Neural progenitor cell (in vitro differentiated cells): ENCODE measurements at regions not wholly inside any gene's neighbourhood (a gene's known extent, or its start where the extent isn't known, plus 50 kb on each side); places are given as distances from the start of the nearest gene placed in this dataset.

Experiments used
- DNase-seq: peaks from one replicate; pipeline ENCODE4 v3.0.0-alpha.2; 2016; ENCODE audit warnings: low spot score
- H2AFZ ChIP-seq: fragments of 200-600 bp; sonication (generic); replicated peaks from 2 replicates; pipeline ENCODE4 v1.6.1; 2016; ENCODE audit warnings: antibody characterized with exemption
- H3F3A ChIP-seq: fragments of 200-600 bp; sonication (generic); 2 replicates; pipeline ENCODE4 v1.6.1; 2016; ENCODE audit warnings: antibody characterized with exemption, low read depth
- H3K27ac ChIP-seq: fragments of 200-600 bp; sonication (generic); 2 replicates; pipeline ENCODE4 v1.5.1; 2016; ENCODE audit warnings: mild to moderate bottlenecking
- H3K27me3 ChIP-seq: fragments of 200-600 bp; sonication (generic); 2 replicates; pipeline ENCODE4 v1.6.1; 2016; ENCODE audit warnings: mild to moderate bottlenecking, moderate library complexity
- H3K36me3 ChIP-seq: fragments of 200-600 bp; sonication (generic); 2 replicates; pipeline ENCODE4 v1.5.1; 2016
- H3K4me1 ChIP-seq: fragments of 200-600 bp; sonication (generic); 2 replicates; pipeline ENCODE4 v1.6.1; 2016; ENCODE audit warnings: mixed run types
- H3K4me2 ChIP-seq: fragments of 200-600 bp; sonication (generic); 2 replicates; pipeline ENCODE4 v1.6.1; 2016
- H3K4me3 ChIP-seq: fragments of 200-600 bp; sonication (generic); 2 replicates; pipeline ENCODE4 v1.5.1; 2016
- H3K79me2 ChIP-seq: fragments of 200-600 bp; sonication (generic); 2 replicates; pipeline ENCODE4 v1.6.1; 2016; ENCODE audit warnings: low read depth
- H3K9ac ChIP-seq: fragments of 200-600 bp; sonication (generic); 2 replicates; pipeline ENCODE4 v1.6.1; 2016
- H3K9me3 ChIP-seq: fragments of 200-600 bp; sonication (generic); 2 replicates; pipeline ENCODE4 v1.5.1; 2016; ENCODE audit warnings: low read depth
- H4K20me1 ChIP-seq: fragments of 200-600 bp; sonication (generic); 2 replicates; pipeline ENCODE4 v1.6.1; 2016; ENCODE audit warnings: low read depth
- H3K27ac Mint-ChIP-seq: 3 replicates; pipeline ENCODE4 v1.8.0; 2021; ENCODE audit warnings: mixed read lengths
- H3K27me3 Mint-ChIP-seq: 2 replicates; pipeline ENCODE4 v1.8.0; 2022; ENCODE audit warnings: low read depth, mild to moderate bottlenecking, inconsistent platforms, moderate library complexity, mixed read lengths; ENCODE audit not compliant: insufficient read depth
- H3K36me3 Mint-ChIP-seq: 3 replicates; pipeline ENCODE4 v1.8.0; 2021; ENCODE audit warnings: mixed read lengths
- H3K4me1 Mint-ChIP-seq: 3 replicates; pipeline ENCODE4 v1.8.0; 2021; ENCODE audit warnings: mixed read lengths
- H3K4me3 Mint-ChIP-seq: 3 replicates; pipeline ENCODE4 v1.8.0; 2021; ENCODE audit warnings: mild to moderate bottlenecking, moderate library complexity, mixed read lengths
- H3K9me3 Mint-ChIP-seq: 3 replicates; pipeline ENCODE4 v1.8.0; 2020; ENCODE audit warnings: mixed read lengths
- CTCF ChIP-seq: fragments of 200-600 bp; sonication (generic); IDR thresholded peaks from 2 replicates; pipeline ENCODE4 v1.5.1; 2017; ENCODE audit warnings: antibody characterized with exemption, mild to moderate bottlenecking
- EZH2 ChIP-seq: fragments of 200-600 bp; sonication (generic); IDR thresholded peaks from 2 replicates; pipeline ENCODE4 v1.6.1; 2017; ENCODE audit warnings: antibody characterized with exemption, mild to moderate bottlenecking, moderate library complexity
- EZH2phosphoT487 ChIP-seq: fragments of 200-600 bp; sonication (generic); IDR thresholded peaks from 2 replicates; pipeline ENCODE4 v1.6.1; 2017; ENCODE audit warnings: antibody characterized with exemption

GRCh38 chr10:127635882-127636281 is 86.8 kb downstream of the NPS start:
- Mint-ChIP-seq H3K27ac (no peak overlapping the region), H3K4me3 (no peak overlapping the region), H3K27me3 (peaks cover 2% of the 10 kb centered on the region), H3K9me3 (peaks cover 29% of the 10 kb centered on the region), H3K36me3 (no peaks in the 10 kb centered on the region), H3K4me1 (no peaks in the 10 kb centered on the region)
- no peak overlapping the region for H3K9ac ChIP-seq
- no peaks in the 10 kb centered on the region for H3K36me3 ChIP-seq
- no peaks in the 10 kb centered on the region for H3F3A ChIP-seq
- no peak overlapping the region for H3K4me3 ChIP-seq
- no peaks in the 10 kb centered on the region for H3K9me3 ChIP-seq
- H3K27me3 ChIP-seq = no peaks in the 10 kb centered on the region
- H4K20me1 ChIP-seq = no peaks in the 10 kb centered on the region
- no peaks in the 10 kb centered on the region for H3K4me1 ChIP-seq
- no peaks in the 10 kb centered on the region for H3K79me2 ChIP-seq
- no peak overlapping the region for H3K4me2 ChIP-seq
- no peak for DNase-seq
- TF ChIP-seq CTCF (no peak), EZH2phosphoT487 (no peak), EZH2 (no peak)
- no peak overlapping the region for H3K27ac ChIP-seq
- H2AFZ ChIP-seq = no peak overlapping the region

GRCh38 chr10:127648885-127649284 is 88.1 kb upstream of the FOXI2 start:
- H3K27ac ChIP-seq = no peak overlapping the region
- H3K4me3 Mint-ChIP-seq = no peak overlapping the region

GRCh38 chr10:127649642-127650041 is 87.3 kb upstream of the FOXI2 start:
- H3K9me3 ChIP-seq = no peaks in the 10 kb centered on the region
- H4K20me1 ChIP-seq = no peaks in the 10 kb centered on the region
- Mint-ChIP-seq H3K9me3 (no peaks in the 10 kb centered on the region), H3K36me3 (no peaks in the 10 kb centered on the region), H3K4me1 (no peaks in the 10 kb centered on the region), H3K27me3 (peaks cover 3% of the 10 kb centered on the region), H3K27ac (no peak overlapping the region), H3K4me3 (no peak overlapping the region)
- no peak overlapping the region for H3K9ac ChIP-seq
- no peaks in the 10 kb centered on the region for H3F3A ChIP-seq
- no peak overlapping the region for H3K4me3 ChIP-seq
- no peak overlapping the region for H3K27ac ChIP-seq
- H3K4me1 ChIP-seq = no peaks in the 10 kb centered on the region
- H2AFZ ChIP-seq = no peak overlapping the region
- H3K27me3 ChIP-seq = no peaks in the 10 kb centered on the region
- peak; percentile 69 for DNase-seq
- TF ChIP-seq CTCF = peak; percentile 61
- no peak for TF ChIP-seq EZH2phosphoT487
- no peak for TF ChIP-seq EZH2
- no peaks in the 10 kb centered on the region for H3K36me3 ChIP-seq
- no peak overlapping the region for H3K4me2 ChIP-seq
- no peaks in the 10 kb centered on the region for H3K79me2 ChIP-seq

More at GRCh38 chr10:127648885-127649284, 88.1 kb upstream of the FOXI2 start:
- DNase-seq = no peak
- Histone ChIP-seq H2AFZ (no peak overlapping the region), H3K4me1 (no peaks in the 10 kb centered on the region), H3F3A (no peaks in the 10 kb centered on the region), H3K4me2 (no peak overlapping the region), H4K20me1 (no peaks in the 10 kb centered on the region), H3K27me3 (no peaks in the 10 kb centered on the region), H3K4me3 (no peak overlapping the region), H3K9me3 (no peaks in the 10 kb centered on the region), H3K79me2 (no peaks in the 10 kb centered on the region), H3K9ac (no peak overlapping the region), H3K36me3 (no peaks in the 10 kb centered on the region)
- no peaks in the 10 kb centered on the region for H3K4me1 Mint-ChIP-seq
- no peak overlapping the region for H3K27ac Mint-ChIP-seq
- H3K36me3 Mint-ChIP-seq = no peaks in the 10 kb centered on the region
- TF ChIP-seq EZH2 (no peak), EZH2phosphoT487 (no peak), CTCF (no peak)
- peaks cover 3% of the 10 kb centered on the region for H3K27me3 Mint-ChIP-seq
- H3K9me3 Mint-ChIP-seq = no peaks in the 10 kb centered on the region
